ENCODE measurements at regions not wholly inside any gene's neighbourhood (a gene's known extent, or its start where the extent isn't known, plus 50 kb on each side); places are given as distances from the start of the nearest gene placed in this dataset.

DNA sequence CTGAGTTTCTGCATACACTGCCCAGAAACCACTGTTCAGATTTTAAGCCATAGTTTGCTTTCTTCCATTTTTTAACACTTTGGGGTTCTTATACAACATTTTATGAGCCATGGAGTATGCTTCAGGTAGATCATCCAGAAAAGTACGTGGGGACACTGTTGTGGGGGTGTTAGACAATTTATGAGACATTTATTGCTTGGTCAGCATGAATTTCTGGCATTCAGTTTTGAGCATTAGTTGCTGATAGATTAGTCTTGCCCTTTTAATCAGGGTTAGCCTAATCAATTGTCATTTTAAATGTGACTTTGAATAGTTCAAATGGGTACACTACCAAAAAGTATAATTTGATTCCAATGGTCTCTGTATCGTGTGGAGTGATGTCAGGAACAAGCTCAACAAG is 434.9 kb downstream of the GPM6A start:
- no peak for ATAC-seq
- TF ChIP-seq ZNF8 (CRISPR knock-in tag; IDR thresholded peaks at IDR 0.05) (no peak), TCF4 (CRISPR knock-in tag; IDR thresholded peaks at IDR 0.05; ENCODE audit: borderline replicate concordance) (no peak), ESRRG (CRISPR knock-in tag; IDR thresholded peaks at IDR 0.05) (no peak), SNAI2 (CRISPR knock-in tag; IDR thresholded peaks at IDR 0.05) (no peak), ARNTL (CRISPR knock-in tag; IDR thresholded peaks at IDR 0.05; ENCODE audit: borderline replicate concordance, low read depth) (no peak)

DNA sequence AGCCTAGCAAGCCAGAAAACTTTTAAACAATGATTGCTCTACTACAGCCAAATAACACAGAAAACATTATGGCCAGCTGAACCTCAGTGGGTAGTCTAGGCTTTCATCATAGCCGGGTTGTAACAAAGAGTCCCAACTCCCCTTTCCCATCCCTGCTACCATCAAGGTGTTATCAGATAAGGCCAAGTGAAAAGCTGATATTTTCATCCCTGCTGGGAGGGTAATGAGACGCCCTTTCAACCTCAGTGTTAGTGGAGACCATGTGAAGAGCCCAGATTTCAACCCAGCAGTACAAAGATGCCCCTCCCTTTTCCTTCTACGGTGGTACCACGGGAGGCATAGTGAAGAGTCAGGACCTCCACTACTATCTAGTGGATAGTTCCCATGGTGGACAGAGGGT is 433.7 kb downstream of the GPM6A start:
- ATAC-seq, result no peak
- TF ChIP-seq, protein P1, sequence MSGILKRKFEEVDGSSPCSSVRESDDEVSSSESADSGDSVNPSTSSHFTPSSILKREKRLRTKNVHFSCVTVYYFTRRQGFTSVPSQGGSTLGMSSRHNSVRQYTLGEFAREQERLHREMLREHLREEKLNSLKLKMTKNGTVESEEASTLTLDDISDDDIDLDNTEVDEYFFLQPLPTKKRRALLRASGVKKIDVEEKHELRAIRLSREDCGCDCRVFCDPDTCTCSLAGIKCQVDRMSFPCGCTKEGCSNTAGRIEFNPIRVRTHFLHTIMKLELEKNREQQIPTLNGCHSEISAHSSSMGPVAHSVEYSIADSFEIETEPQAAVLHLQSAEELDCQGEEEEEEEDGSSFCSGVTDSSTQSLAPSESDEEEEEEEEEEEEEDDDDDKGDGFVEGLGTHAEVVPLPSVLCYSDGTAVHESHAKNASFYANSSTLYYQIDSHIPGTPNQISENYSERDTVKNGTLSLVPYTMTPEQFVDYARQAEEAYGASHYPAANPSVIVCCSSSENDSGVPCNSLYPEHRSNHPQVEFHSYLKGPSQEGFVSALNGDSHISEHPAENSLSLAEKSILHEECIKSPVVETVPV (CRISPR knock-in tag; IDR thresholded peaks at IDR 0.05), result no peak
- no peak for TF ChIP-seq OSR1 (CRISPR knock-in tag; IDR thresholded peaks at IDR 0.05)
- TF ChIP-seq ZNF70 (CRISPR knock-in tag; IDR thresholded peaks at IDR 0.05), result no peak
- TF ChIP-seq ESRRG (CRISPR knock-in tag; IDR thresholded peaks at IDR 0.05), result no peak
- no peak for TF ChIP-seq TOX (CRISPR knock-in tag; IDR thresholded peaks at IDR 0.05; ENCODE audit: borderline replicate concordance)
- no peak for TF ChIP-seq TCF4 (CRISPR knock-in tag; IDR thresholded peaks at IDR 0.05; ENCODE audit: borderline replicate concordance)
- TF ChIP-seq, protein P2, sequence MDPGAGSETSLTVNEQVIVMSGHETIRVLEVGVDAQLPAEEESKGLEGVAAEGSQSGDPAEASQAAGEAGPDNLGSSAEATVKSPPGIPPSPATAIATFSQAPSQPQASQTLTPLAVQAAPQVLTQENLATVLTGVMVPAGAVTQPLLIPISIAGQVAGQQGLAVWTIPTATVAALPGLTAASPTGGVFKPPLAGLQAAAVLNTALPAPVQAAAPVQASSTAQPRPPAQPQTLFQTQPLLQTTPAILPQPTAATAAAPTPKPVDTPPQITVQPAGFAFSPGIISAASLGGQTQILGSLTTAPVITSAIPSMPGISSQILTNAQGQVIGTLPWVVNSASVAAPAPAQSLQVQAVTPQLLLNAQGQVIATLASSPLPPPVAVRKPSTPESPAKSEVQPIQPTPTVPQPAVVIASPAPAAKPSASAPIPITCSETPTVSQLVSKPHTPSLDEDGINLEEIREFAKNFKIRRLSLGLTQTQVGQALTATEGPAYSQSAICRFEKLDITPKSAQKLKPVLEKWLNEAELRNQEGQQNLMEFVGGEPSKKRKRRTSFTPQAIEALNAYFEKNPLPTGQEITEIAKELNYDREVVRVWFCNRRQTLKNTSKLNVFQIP (CRISPR knock-in tag; IDR thresholded peaks at IDR 0.05; ENCODE audit: borderline replicate concordance, low read depth), result no peak
- TF ChIP-seq CSDC2 (CRISPR knock-in tag; IDR thresholded peaks at IDR 0.05), result no peak
- TF ChIP-seq ZFP3 (CRISPR knock-in tag; IDR thresholded peaks at IDR 0.05), result no peak
- no peak for TF ChIP-seq SNAI2 (CRISPR knock-in tag; IDR thresholded peaks at IDR 0.05)
- TF ChIP-seq ZNF8 (CRISPR knock-in tag; IDR thresholded peaks at IDR 0.05), result no peak
- TF ChIP-seq, protein P3, sequence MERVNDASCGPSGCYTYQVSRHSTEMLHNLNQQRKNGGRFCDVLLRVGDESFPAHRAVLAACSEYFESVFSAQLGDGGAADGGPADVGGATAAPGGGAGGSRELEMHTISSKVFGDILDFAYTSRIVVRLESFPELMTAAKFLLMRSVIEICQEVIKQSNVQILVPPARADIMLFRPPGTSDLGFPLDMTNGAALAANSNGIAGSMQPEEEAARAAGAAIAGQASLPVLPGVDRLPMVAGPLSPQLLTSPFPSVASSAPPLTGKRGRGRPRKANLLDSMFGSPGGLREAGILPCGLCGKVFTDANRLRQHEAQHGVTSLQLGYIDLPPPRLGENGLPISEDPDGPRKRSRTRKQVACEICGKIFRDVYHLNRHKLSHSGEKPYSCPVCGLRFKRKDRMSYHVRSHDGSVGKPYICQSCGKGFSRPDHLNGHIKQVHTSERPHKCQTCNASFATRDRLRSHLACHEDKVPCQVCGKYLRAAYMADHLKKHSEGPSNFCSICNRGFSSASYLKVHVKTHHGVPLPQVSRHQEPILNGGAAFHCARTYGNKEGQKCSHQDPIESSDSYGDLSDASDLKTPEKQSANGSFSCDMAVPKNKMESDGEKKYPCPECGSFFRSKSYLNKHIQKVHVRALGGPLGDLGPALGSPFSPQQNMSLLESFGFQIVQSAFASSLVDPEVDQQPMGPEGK (CRISPR knock-in tag; IDR thresholded peaks at IDR 0.05; ENCODE audit: borderline replicate concordance), result no peak
- TF ChIP-seq ZFP30 (CRISPR knock-in tag; IDR thresholded peaks at IDR 0.05), result no peak
- TF ChIP-seq, protein P4, sequence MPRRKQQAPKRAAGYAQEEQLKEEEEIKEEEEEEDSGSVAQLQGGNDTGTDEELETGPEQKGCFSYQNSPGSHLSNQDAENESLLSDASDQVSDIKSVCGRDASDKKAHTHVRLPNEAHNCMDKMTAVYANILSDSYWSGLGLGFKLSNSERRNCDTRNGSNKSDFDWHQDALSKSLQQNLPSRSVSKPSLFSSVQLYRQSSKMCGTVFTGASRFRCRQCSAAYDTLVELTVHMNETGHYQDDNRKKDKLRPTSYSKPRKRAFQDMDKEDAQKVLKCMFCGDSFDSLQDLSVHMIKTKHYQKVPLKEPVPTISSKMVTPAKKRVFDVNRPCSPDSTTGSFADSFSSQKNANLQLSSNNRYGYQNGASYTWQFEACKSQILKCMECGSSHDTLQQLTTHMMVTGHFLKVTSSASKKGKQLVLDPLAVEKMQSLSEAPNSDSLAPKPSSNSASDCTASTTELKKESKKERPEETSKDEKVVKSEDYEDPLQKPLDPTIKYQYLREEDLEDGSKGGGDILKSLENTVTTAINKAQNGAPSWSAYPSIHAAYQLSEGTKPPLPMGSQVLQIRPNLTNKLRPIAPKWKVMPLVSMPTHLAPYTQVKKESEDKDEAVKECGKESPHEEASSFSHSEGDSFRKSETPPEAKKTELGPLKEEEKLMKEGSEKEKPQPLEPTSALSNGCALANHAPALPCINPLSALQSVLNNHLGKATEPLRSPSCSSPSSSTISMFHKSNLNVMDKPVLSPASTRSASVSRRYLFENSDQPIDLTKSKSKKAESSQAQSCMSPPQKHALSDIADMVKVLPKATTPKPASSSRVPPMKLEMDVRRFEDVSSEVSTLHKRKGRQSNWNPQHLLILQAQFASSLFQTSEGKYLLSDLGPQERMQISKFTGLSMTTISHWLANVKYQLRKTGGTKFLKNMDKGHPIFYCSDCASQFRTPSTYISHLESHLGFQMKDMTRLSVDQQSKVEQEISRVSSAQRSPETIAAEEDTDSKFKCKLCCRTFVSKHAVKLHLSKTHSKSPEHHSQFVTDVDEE (CRISPR knock-in tag; IDR thresholded peaks at IDR 0.05), result no peak
- no peak for TF ChIP-seq ARNTL (CRISPR knock-in tag; IDR thresholded peaks at IDR 0.05; ENCODE audit: borderline replicate concordance, low read depth)
- no peak for TF ChIP-seq ZNF565 (CRISPR knock-in tag; conservative IDR thresholded peaks at IDR 0.05; ENCODE audit: low read depth)
- TF ChIP-seq ISL1 (CRISPR knock-in tag; IDR thresholded peaks at IDR 0.05), result no peak
- TF ChIP-seq RARB (CRISPR knock-in tag; IDR thresholded peaks at IDR 0.05), result no peak
- TF ChIP-seq, protein P5, sequence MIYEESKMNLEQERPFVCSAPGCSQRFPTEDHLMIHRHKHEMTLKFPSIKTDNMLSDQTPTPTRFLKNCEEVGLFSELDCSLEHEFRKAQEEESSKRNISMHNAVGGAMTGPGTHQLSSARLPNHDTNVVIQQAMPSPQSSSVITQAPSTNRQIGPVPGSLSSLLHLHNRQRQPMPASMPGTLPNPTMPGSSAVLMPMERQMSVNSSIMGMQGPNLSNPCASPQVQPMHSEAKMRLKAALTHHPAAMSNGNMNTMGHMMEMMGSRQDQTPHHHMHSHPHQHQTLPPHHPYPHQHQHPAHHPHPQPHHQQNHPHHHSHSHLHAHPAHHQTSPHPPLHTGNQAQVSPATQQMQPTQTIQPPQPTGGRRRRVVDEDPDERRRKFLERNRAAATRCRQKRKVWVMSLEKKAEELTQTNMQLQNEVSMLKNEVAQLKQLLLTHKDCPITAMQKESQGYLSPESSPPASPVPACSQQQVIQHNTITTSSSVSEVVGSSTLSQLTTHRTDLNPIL (CRISPR knock-in tag; IDR thresholded peaks at IDR 0.05; ENCODE audit: low read depth), result no peak
- TF ChIP-seq GLIS3 (CRISPR knock-in tag; IDR thresholded peaks at IDR 0.05), result no peak

DNA sequence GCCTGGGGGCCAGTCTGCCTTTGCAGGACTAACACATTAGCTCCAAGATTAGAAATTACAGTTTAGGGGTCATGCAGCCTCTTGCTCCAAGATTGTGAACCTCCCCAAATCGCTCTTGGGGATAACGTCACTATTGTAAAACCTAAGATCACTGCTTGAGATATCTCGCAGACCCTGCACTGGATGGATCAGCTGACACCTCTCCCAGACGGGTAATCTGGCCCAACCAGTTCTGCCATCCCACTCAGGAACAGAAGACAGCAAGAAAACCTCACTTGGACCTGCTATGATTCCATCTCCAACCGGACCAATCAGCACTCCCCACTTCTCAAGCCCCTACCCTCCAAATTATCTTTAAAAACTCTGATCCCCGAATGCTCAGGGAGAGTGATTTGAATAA is 431.2 kb downstream of the GPM6A start:
- ATAC-seq, result no peak
- TF ChIP-seq, protein P1 (CRISPR knock-in tag; IDR thresholded peaks at IDR 0.05), result no peak
